ENCODE measurements at regions not wholly inside any gene's neighbourhood (a gene's known extent, or its start where the extent isn't known, plus 50 kb on each side); places are given as distances from the start of the nearest gene placed in this dataset.
"Not testable (repeated sequence)": the region's sequence is repeated elsewhere in the genome, so short reads cannot be mapped to it uniquely, and the experiment has no call there.

DNA sequence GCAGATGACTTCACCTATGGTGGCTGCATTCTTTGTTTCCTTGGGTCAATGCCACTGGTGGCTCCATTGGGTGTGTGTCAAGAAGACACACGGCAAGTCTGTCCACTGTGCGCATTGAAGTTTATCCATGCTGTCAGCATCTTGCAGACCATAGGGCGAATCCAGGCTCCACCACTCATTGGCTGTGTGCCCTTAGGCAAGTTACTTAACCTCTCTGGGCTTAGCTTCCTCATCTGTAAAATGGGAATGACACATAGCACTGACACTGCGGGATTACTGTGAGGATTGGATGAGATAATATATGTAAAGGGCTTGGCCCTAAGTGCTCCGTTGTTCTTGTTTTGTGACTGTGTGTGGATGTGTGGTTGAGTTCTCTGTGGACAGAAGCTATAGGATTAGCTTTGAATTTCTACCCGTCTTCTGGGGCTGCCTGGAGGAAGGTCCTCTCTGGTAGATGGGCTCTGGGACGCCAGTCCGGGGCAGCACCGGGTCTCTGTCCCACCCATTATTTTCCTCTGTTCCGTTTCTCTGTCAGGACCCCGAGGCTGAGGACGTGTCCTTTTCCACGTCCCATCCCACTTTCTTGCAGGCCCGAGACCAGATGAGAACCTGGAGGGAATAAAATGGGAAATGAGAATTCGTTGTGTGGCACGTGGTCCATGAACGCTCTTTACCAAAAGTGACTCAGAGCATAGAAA lies 178.4 kb downstream of the IRF8 start:
- no peak for DNase-seq

DNA sequence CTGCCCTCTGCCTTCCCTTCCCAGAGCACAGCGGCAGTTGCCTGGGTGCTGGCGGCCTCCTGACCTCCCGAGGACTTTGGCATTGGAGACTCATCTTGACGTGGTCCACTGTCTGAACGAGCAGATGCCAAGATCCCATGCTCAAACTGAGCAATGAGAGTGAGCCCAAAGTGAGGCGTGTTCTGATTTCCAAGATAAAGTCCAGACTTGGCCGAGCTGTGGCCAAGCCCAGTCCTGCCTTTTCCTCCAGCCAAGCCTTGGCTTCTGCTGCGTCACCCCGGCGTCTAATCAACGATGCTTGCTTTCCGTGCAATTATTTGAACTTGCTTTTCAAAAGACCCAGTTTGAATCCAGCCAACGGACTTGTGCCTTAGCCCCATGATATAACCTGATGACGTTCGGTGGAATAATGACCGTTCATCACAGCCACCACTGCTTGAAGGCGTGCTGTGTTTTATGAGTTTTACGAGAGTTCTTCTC lies 179.2 kb downstream of the IRF8 start:
- no peak for DNase-seq

DNA sequence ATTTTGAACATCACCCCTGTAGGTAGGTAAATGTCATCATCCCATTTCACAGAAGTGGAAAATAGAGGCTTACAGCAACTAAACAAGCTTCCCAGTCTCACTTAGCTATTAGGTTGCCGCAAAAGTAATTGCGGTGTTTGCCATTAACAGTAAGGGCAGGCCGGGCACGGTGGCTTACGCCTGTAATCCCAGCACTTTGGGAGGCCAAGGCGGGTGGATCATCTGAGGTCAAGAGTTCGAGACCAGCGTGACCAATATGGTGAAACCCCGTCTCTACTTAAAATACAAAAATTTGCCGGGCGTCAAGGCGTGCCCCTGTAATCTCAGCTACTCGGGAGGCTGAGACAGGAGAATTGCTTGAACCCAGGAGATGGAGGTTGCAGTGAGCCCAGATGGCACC lies 179.7 kb downstream of the IRF8 start:
- not testable (repeated sequence) for DNase-seq

DNA sequence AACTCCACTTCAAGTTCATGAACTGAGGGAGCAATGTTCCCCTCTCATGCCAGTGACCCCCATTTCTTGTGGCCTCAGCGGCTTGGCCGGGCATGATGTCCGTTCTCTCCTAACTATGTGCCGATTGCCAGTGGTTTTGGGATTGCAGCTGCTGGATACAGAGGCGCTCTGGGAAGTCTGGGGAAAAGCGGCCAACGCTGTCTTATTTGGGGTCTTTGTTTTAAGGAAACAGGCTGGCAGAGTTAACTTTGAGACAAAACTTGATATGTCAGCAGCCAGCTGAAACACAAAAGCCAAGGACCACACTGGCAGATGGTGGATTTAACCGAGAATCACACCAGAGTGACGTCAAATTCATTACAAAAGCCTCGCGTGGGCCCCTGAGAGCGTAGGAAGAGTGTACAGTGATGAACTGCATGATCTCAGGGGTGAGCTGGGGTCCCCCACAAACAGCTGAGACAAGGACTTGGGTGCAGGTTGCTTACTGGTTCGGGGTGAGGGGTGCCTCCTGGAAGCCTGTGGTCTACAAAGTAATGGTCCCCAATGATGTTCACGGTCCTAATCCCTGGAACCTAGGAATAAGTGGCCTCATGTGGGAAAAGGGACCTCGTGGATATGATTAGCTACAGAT lies 180.4 kb downstream of the IRF8 start:
- no peak for DNase-seq

DNA sequence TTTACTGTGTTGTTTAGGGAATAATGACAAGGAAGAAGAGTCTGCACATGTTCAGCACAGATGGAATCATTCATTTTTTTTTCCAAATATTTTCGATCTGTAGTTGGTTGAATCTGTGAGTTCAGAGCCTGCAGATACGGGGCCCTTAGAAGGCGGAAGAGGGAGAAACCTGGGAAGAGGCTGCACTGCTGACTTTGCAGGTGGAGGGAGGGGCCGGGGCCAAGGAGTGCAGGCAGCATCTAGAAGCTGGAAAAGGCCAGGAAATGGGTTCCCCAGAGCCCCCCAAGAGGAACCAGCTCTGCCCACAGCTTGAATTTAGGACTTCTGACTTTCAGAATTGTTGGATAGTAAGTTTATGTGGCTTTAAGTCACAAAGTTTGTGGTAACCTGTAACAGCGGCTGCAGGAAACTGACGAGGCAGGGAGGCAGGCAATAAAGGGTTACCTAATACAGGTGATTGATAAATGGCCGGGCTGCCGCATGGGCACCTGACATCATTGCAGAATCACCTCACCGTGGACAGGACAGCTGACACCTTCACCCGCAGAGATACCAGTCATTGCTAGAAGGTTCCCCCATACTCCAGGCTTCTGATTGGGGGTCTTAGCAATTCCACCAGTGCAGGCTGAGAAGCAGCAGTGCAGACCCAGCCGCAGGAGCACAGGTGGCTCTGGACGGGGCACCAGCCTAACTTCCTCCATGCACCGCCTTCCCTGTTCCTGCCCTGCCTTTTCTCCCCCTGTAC lies 181.3 kb downstream of the IRF8 start:
- DNase-seq, result no peak

DNA sequence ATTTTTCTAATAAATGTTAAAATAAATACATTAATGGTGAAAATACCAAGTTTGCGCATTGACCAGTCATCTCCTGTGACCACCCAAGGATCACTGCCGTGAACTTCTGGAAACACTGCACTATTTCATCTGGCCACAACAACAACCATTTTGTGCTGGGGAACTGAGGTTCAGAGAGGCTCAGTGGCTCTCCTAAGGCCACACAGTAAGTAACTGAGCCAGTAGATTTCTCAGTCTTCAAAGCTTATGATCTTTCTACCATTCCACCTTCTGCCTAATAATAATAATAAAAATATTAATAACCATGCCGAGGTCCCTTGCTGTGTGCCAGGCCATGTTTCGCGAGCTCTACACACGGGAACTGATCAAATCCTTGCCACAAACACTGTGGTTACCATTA lies 182.0 kb downstream of the IRF8 start:
- DNase-seq, result no peak

DNA sequence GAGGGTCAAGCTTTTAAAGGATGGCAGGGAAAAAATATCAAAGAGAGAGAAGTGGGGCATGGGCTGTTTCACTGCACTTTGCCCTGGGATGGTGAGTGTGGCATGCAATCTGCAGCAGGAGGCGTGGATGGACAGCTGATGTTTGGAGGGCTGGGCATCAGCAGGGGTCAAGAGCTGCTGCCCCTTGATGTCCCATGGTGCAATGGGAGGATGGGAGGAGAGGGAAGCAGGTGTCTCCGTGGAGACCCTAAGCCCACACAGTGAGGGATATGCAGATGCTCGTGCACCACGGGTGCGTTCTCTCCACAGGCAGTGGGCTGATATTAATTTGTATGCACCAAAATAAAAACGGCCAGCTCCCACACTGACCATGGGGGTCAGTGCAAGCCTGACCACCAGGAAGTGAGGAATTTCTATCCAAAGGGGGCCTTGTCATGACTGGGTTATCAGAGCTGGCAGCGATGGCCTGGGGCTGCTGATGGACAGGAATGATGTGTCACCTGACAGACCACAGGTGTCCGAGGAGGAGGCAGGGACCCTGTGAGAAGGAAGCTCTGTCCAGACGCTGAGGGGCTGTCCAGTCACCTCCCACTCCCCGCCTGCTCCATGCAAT lies 183.6 kb downstream of the IRF8 start:
- DNase-seq, result no peak

DNA sequence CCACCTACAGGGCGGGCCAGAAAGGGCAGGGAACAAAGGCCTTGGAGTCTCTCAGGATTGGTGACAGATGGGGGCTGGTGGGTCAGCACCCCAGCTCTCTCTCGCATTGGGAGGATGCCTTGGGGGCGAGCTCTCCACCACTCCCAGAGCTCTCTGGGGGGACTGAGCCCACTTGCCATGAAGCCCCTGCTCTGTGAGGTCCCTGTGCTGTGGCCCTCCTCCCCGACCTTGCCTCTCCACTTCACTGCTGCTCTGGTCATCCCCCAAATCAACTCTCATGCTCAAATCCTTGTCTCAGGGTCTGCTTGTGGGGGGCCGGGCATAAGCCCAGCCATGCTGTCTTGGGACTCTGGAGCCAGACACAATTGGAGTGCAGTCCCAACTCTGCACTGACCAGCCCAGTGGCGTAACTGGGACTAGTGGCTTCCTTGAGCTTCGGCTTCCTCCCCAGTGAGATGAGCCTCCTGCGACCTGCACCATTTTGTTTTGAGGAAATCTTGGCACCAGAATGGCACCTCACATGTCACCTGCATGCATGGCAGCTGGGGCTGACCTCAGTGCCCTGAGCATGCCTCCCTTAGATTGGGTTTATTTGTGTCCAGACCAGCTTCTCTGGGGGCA lies 184.5 kb downstream of the IRF8 start:
- no peak for DNase-seq

DNA sequence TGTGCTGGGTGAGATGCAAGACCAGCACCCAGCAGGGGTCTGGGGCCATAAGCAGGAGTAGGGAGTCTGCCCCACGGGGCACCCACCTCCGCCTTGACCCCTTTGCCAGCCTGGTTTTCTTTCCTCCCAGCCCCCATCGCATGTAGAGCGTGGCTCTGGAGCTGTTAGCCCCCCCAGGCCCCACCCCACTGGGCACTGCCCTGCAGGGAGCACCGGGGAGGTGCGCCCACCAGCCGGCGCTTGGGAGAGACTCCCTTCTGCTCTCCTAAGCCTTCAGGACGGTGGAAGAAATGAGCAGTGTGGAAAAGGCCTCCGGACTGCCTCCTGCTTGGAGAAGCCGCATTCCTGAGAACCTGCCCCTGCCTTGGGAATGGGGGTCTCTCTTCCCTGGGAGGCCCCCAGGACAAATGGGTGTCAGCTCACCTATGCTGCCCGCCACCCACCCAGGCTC lies 186.2 kb downstream of the IRF8 start:
- DNase-seq, result no peak

DNA sequence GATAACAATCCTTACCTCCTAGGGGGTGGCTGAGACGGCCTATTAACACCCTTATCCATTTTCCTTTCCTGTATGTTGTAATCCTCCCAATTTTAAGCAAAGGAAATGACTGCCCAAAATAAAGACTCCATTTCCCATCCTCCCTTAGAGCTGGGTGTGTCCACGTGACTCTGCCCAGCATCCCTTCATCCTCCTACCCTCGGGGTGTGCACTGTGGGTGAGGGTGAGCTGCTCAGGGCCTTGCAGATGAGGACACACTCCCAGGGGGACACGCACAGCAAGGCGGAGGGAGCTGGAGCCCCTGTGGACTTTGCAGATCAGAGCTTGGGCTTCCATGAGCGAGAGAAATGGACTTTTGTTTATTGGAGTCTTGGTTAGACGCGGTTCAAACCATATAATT lies 186.8 kb downstream of the IRF8 start:
- no peak for DNase-seq

DNA sequence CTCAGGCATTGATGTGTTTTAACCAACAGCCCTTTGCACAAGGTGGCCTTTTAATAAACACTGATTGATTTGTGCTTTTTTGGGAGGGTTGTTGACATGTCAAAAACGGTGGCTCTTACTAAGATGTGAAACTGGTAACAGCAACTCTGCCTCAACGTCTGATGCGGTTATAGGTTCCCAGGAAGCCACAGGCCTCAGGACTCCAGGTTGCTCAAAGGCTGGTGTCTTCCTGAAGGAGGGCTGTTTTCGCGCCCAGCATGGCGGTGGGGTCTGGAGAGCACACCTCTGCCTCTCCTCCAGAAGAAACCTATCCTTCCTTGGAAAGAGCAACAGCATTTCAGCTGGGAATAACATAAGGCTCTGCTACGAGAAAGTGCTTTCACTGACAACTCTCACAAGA lies 187.5 kb downstream of the IRF8 start:
- DNase-seq, result no peak

DNA sequence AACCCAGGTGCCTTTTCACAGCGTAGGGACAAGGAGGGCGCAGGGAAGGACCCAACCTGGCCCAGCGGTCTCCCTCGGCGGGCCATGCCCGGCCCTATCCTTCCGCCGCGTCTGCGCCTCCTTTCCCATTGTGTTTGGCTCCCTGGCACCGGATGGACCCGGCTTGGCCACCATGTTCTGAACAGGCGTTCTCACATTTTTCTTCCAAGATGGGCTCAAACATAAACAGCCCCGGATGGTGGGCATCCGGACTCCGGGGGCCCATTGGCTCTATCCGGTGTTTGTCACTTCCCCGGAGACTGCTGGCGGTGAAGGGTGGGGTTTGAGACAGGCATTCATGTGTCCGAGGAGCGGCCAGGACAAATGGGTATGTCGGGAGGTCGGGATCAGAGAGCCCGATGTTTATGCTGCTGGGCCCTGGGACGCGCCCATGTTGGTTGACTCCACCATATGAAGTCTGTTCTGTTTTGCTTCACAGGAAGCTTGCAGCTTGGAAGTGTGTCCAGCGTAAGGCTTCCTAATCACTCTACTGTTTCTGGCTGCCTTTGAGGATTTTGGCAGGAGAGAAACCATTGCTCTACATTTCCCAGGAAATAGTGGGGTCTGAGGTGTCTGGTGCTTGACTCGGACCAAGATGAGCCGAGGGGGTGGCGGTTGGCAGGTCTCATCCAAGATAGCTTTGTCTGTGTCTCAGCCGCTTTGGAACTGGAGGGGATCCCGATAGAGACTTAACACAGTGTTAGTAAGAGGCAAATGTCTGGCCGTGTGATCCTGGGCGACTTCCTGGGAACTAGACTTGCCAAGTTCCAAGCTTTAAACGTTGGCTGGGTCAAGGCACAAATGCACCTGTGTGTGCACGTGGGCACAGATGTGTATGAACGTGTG lies 188.3 kb downstream of the IRF8 start:
- no peak for DNase-seq

DNA sequence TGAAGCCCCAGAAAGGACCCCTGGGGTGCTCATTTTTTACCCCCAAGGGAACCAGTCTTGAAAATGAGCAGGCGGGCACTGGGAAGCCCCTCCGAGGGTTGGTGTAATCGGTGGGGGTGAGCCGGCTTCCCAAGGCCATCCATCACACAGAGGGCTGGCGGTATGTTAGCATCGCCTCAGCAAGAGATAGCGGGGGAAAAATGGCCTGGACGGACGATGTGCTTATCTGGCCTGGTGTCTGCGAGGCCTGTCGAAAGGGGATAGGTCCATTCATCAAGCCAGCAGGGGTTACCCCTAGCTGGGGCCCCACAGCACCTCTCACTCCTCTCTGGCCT lies 188.9 kb downstream of the IRF8 start:
- DNase-seq, result no peak

DNA sequence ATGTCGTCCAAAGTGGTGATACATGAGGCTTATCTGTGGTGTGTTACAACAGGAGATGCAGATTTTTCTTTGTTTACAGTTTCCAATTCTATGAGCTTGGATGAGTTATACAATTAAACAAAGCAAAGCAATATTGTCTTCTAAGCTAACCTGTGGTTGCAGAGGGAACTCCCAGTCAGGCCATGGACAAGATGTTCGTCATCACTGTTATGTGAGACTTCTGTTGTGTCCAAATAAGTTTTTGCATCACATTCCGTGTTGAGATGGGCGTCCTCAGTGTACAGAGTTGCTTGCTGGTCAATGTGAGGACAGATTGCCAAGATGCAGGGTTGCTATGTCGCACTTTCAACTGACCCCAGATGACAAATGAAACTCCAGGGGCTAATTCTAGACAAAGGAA lies 189.3 kb downstream of the IRF8 start:
- no peak for DNase-seq

DNA sequence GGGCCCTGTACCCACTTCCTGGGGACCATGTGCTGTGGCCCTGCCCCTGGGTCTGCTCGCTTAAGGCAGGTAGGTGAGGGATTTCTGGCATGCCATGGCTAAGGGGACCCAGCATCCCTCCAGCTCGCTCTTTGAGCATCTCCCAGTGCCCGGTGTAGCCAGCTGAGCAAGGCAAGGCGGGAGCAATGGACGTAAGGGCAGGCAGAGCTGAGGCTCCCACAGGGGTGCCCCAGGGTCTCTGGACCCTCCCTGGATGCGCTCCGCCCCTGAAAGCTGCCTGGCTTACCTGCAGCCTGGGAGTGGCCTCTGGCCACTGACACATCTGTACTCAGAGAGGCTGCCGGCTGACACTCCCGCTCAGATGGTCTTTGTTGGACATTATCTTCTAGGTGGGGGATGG lies 189.9 kb downstream of the IRF8 start:
- no peak for DNase-seq

DNA sequence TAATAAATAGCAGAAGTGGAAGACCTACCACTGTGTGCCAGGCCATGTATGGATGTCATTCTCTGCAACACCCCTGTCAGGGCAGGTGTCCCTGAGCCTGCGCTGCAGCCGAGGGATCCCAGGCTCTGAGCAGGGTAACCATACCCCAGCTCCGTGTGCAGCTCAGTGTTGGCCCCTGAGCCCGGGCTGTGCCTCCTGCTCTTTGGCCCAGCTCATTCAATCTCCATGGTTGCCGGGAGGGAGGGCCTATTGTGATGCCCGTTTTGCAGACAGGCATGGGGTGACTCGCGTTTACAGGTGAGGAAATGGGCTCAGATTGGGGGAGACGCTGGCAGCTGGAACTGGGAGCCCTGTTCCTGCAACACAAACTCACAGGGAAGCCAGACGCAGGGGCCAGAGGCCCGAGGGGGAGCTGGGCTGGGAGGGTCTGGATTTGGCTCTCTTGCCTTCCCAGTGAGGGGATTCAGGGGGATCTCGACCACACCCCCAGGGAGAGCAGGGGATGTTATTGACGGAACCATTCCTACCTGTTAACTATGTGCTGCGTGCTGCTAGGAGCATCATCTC lies 190.5 kb downstream of the IRF8 start:
- DNase-seq, result no peak

DNA sequence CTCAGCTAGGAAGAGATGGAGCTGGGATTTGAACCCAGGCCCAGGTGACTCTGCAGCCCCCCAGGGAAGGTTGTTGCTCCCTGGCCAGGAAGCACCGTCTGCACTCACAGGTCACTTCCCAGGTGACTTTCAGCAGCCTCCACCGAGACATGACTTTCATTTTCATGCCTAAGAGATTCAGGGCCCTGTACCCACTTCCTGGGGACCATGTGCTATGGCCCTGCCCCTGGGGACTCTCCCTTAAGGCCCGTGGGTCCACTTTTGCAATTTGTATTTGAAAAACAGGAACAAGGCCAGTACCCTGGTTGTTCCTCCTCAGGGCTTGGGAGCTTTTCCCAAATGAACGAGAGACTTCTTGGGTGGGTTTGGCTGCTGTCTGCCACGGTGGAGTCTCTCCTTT lies 191.0 kb downstream of the IRF8 start:
- no peak for DNase-seq

DNA sequence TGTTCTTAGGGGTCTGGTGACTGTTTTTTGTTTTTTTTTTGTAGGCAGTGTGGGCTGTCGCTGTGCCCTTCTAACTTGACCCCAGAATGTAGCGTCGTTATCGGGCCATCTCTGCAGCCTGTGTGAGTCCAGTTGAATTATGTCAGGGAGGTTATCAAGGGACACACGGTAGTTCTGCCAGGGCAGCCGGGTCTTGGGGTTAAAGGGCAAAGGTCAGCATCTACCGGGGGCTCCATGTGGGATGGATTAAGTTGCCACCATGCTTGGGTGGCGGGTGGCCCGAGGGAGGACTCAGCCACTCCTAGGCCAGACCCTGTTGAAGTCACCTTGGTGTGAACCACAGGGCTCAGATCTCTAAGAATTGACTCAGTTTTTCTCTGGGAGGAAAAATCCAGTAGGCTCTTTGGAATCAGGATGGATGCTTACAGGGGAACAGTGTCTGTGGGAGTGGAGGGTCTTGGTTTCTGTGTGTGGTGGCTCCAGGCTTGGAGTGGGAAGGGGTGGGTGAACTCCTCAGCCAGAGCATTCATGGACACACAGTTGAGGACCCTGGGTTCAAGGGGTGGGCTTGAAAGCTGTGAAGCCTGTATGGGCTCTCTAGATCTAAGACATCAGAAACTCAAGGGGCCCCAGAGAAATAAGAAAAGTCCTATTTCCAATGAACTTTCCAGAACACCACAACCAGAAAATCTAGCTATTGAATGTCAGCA lies 191.7 kb downstream of the IRF8 start:
- no peak for DNase-seq

DNA sequence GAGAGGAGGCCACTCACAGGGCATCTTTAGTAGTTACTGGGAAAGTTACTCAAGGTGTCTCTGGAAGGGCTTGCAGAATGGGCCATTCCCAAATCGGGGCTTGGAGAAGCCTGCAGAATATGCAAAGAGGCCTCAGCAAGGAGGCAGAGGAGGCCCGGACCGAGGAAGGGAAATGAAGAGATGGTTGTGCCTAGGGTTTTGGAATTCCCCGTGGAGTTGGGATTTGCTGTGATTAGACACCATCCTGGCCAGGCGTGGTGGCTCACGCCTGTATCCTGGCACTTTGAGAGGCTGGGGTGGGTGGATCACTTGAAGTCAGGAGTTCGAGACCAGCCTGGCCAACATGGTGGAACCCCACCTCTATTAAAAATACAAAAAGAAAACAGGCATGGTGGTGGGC lies 193.0 kb downstream of the IRF8 start:
- no peak for DNase-seq

DNA sequence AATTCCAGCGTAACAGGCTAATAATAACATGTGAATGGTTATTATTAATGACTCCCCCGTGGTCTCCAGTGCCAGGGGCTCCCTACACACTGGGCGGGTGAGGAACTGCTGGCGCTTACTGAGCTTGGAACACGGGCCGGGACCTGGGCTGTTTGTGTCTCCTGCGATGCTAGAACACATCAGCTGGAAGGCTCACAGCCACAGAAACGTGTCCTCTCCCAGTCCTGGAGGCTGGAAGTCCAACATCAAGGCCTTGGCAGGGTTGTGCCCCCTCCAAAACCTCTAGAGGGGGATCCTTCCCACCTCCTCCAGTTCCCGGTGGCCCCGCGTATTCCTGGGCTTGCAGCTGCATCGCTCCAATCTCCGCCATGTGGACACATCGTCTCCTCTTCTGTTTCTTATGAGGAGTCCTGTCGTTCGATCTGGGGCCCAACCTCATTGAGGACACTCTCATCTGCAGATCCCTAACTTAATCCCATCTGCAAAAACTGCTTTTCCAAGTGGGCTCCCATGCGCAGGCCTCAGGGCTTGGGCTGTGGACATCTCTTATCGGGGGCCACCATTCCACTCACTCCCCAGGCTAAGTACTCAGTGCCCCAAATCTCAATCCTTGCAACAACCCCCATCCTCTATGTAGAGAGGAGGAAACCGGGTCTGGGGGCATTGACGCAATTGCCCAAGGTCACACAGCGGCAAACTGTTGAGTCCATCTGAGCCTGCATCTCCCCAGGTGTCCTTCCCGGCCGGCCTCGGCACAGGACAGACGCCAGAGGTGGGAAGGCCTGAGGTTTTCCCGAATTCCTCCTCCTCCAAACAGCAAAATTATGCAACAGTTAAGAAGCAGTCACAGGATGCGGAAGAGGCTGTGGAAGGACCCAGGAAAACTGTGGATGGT lies 193.9 kb downstream of the IRF8 start:
- no peak for DNase-seq
